ENCODE measurements at regions not wholly inside any gene's neighbourhood (a gene's known extent, or its start where the extent isn't known, plus 50 kb on each side); places are given as distances from the start of the nearest gene placed in this dataset.

DNA sequence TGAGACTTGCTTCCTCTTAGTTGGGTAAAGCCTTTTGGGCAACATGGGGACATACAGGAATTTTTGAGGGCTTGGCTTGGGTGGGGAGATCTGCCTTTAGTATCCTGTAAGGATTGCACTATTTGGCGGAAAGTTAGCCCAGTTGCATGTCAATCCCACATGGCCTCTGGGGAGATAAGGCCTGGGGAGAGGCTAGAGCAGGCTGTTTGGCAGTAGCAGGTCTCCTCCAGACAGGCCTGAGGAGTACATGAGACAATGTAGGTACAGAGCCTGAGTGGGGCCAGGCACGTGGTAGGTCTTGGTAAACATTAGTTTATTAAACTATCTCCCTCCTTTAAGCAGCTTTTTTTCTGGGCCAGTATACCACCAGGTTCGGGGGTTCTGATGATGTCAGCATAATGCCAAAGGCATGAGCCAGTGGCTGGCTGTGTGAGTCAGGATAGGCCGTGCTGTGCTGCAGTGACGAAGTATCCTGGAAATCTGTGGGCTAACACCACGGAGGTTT, 147.9 kb downstream of the VEGFA start:
- TF ChIP-seq, protein P1, sequence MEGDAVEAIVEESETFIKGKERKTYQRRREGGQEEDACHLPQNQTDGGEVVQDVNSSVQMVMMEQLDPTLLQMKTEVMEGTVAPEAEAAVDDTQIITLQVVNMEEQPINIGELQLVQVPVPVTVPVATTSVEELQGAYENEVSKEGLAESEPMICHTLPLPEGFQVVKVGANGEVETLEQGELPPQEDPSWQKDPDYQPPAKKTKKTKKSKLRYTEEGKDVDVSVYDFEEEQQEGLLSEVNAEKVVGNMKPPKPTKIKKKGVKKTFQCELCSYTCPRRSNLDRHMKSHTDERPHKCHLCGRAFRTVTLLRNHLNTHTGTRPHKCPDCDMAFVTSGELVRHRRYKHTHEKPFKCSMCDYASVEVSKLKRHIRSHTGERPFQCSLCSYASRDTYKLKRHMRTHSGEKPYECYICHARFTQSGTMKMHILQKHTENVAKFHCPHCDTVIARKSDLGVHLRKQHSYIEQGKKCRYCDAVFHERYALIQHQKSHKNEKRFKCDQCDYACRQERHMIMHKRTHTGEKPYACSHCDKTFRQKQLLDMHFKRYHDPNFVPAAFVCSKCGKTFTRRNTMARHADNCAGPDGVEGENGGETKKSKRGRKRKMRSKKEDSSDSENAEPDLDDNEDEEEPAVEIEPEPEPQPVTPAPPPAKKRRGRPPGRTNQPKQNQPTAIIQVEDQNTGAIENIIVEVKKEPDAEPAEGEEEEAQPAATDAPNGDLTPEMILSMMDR (IDR thresholded peaks at IDR 0.05; ENCODE audit: insufficient read depth, low read length), result no peak
- TF ChIP-seq SPI1 (IDR thresholded peaks at IDR 0.05; ENCODE audit: borderline replicate concordance, low read depth), result no peak
- TF ChIP-seq POLR2AphosphoS5 (IDR thresholded peaks at IDR 0.05; ENCODE audit: low read depth), result no peak
- no peak for TF ChIP-seq GABPA (IDR thresholded peaks at IDR 0.05; ENCODE audit: low read depth)
